ENCODE measurements at regions not wholly inside any gene's neighbourhood (a gene's known extent, or its start where the extent isn't known, plus 50 kb on each side); places are given as distances from the start of the nearest gene placed in this dataset.

- no peaks in the 10 kb centered on the region for H3K4me1 ChIP-seq
- DNase-seq: no peak
- no peaks in the 10 kb centered on the region for H3K9me3 ChIP-seq
- intact Hi-C loops (cut with DNase I; ENCODE audit: low total_unique reads): no loop called here
- H3K27ac ChIP-seq: peak overlapping the region in 2 of 4 donors; percentile 22 to 25
- no peak overlapping the region for H3K4me3 ChIP-seq
- ATAC-seq: peak in 1 of 2 donors; percentile 30
- no peak for TF ChIP-seq CTCF (IDR thresholded peaks at IDR 0.05 in 4 of 5, conservative IDR thresholded peaks at IDR 0.05 in 1 of 5)
- in situ Hi-C loops (cut with MboI; ENCODE audit: low sequenced_read_pairs in 4 of 4): no loop called here
- H3K27me3 ChIP-seq: no peaks in the 10 kb centered on the region
- no peaks in the 10 kb centered on the region for H3K36me3 ChIP-seq
Measured at GRCh38 chr15:29924750-29925149, 102.5 kb upstream of the TJP1 start.

DNA sequence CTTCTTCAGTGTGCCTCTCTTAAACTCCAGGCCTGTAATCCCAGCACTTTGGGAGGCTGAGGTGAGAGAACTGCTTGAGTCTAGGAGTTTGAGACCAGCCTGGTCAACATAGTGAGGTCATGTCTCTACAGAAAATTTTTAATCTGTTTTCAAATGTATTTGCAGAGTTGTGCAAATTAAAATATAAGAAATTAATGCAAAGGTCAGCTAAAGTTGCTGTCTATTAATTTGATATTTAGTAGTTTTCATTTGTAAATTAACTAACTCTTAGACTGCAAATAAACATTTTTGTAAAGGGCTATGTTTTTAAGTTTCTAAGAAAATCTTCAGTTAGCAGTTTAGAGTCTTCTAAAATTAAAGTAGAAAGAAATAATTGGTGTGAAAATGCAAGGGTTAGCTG, 99.9 kb upstream of the TJP1 start:
- Histone ChIP-seq H3K4me3 (no peak overlapping the region), H3K36me3 (no peaks in the 10 kb centered on the region), H3K27ac (no peak overlapping the region), H3K27me3 (no peaks in the 10 kb centered on the region), H3K9me3 (no peaks in the 10 kb centered on the region), H3K4me1 (no peaks in the 10 kb centered on the region)
- no peak for TF ChIP-seq POLR2A (IDR thresholded peaks at IDR 0.05)
- no peak for TF ChIP-seq CTCF (IDR thresholded peaks at IDR 0.05 in 4 of 5, conservative IDR thresholded peaks at IDR 0.05 in 1 of 5)
- in situ Hi-C loops (cut with MboI; ENCODE audit: low sequenced_read_pairs in 4 of 4) (no loop called here), intact Hi-C loops (cut with DNase I; ENCODE audit: low total_unique reads) (no loop called here)
- DNase-seq (no peak), ATAC-seq (no peak)

DNA sequence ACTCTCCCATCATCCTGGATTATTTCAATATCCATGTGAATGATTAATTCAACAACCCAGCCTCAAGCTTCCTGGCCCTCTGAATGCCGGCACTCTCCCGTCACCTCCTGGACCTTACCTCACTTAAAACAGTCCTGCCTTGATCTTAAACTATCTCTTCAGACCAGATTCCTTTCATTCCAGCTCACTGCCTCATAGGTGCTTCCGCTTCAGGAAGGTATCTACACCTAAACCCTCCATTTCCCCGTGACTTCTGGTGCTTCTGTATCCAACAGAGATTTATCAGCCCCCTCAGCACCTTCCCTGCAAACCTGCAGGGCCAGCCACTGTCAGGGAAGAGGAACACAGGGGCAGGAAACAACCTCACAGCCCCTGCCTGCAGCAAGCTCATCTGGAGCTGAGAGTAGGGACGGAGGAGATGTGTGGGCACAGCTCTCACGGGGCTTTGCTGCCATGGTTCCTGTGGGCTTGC, 98.9 kb upstream of the TJP1 start:
- Histone ChIP-seq H3K36me3 (no peaks in the 10 kb centered on the region), H3K4me3 (no peak overlapping the region), H3K4me1 (no peaks in the 10 kb centered on the region), H3K9me3 (no peaks in the 10 kb centered on the region), H3K27me3 (no peaks in the 10 kb centered on the region), H3K27ac (no peak overlapping the region)
- ATAC-seq (no peak), DNase-seq (no peak)
- in situ Hi-C loops (cut with MboI; ENCODE audit: low sequenced_read_pairs in 4 of 4): no loop called here
- intact Hi-C loops (cut with DNase I; ENCODE audit: low total_unique reads): no loop called here
- TF ChIP-seq POLR2A (IDR thresholded peaks at IDR 0.05): no peak

DNA sequence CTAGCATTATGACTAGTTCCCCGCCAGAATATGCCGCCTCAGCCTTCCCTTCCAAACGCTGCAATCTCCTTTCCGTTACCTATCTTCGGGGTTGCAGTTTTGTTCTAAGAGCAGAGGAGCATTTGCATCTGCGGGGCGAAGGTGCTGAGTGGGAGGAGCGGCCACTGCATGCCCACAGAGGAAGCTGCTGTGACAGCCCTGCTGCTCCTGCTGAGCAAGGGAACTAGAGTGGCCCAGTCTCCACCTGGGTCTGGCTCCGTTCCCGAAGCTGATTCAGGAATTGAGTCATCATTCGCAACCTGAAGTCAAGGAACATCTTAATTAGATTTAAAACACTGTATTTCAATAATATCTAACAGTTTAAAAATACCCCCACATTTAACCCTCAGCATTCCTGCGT, 98.2 kb upstream of the TJP1 start:
- H3K4me3 ChIP-seq: no peak overlapping the region
- H3K27me3 ChIP-seq: no peaks in the 10 kb centered on the region
- TF ChIP-seq POLR2A (IDR thresholded peaks at IDR 0.05) (no peak), CTCF (IDR thresholded peaks at IDR 0.05 in 4 of 5, conservative IDR thresholded peaks at IDR 0.05 in 1 of 5) (no peak)
- intact Hi-C loops (cut with DNase I; ENCODE audit: low total_unique reads) (no loop called here), in situ Hi-C loops (cut with MboI; ENCODE audit: low sequenced_read_pairs in 4 of 4) (no loop called here)
- no peaks in the 10 kb centered on the region for H3K4me1 ChIP-seq
- no peaks in the 10 kb centered on the region for H3K9me3 ChIP-seq
- DNase-seq (no peak), ATAC-seq (no peak)
- H3K36me3 ChIP-seq: no peaks in the 10 kb centered on the region
- H3K27ac ChIP-seq: no peak overlapping the region

DNA sequence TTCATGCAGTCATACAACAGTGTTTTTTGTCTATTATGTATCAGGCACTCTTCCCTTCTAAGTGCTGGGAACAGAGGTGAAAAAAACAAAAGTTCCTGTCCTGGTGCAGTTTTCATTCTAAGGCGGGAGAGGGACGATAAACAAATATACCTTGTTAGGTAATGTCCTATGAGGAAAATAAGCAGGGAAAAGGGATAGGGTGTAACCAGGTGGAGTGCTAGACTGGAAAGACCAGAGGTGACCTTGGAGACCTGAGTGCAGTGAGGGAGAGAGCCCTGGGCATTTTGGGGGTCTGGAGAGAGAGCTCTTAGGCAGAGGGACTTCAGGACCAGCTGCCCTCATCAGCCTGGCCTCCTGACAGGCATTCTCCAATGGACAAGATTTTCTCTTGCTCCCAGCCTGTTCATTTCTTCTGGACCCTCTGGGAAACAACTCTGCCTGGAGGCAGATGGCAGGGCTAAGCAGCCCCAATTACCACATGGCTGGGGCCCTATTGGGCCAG, 97.2 kb upstream of the TJP1 start:
- TF ChIP-seq POLR2A (IDR thresholded peaks at IDR 0.05): no peak
- no peak for TF ChIP-seq CTCF (IDR thresholded peaks at IDR 0.05 in 4 of 5, conservative IDR thresholded peaks at IDR 0.05 in 1 of 5)
- Histone ChIP-seq H3K4me1 (no peaks in the 10 kb centered on the region), H3K4me3 (no peak overlapping the region), H3K27ac (no peak overlapping the region), H3K9me3 (no peaks in the 10 kb centered on the region), H3K27me3 (no peaks in the 10 kb centered on the region), H3K36me3 (no peaks in the 10 kb centered on the region)
- no peak for DNase-seq
- ATAC-seq: no peak
- intact Hi-C loops (cut with DNase I; ENCODE audit: low total_unique reads) (no loop called here), in situ Hi-C loops (cut with MboI; ENCODE audit: low sequenced_read_pairs in 4 of 4) (no loop called here)
